ENCODE measurements at regions not wholly inside any gene's neighbourhood (a gene's known extent, or its start where the extent isn't known, plus 50 kb on each side); places are given as distances from the start of the nearest gene placed in this dataset.

DNA sequence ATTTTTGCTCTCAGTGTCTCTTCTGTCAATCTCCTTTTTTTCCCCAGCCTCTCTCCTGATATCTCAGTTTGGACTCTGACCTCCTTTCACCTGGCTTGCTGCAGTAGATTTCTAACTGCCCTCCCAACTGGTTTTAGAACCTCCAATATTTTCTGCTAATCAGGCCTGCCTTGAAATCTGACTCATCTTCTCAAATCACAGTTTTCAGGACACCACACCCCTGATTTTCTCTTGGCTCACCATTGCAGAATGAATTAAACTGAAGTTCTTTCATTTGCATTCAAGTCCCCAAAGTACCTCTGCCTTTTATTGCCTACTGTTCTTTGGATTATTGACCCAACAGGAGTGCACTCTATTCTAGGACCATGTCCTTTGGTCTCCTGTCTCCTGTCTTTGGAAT is 310.4 kb upstream of the TRPC7 start:
- TF ChIP-seq, protein P1, sequence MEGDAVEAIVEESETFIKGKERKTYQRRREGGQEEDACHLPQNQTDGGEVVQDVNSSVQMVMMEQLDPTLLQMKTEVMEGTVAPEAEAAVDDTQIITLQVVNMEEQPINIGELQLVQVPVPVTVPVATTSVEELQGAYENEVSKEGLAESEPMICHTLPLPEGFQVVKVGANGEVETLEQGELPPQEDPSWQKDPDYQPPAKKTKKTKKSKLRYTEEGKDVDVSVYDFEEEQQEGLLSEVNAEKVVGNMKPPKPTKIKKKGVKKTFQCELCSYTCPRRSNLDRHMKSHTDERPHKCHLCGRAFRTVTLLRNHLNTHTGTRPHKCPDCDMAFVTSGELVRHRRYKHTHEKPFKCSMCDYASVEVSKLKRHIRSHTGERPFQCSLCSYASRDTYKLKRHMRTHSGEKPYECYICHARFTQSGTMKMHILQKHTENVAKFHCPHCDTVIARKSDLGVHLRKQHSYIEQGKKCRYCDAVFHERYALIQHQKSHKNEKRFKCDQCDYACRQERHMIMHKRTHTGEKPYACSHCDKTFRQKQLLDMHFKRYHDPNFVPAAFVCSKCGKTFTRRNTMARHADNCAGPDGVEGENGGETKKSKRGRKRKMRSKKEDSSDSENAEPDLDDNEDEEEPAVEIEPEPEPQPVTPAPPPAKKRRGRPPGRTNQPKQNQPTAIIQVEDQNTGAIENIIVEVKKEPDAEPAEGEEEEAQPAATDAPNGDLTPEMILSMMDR (conservative IDR thresholded peaks at IDR 0.05; ENCODE audit: low read depth in 2 of 2), result no peak
- TF ChIP-seq JUNB (IDR thresholded peaks at IDR 0.05; ENCODE audit: unreplicated experiment), result no peak
- TF ChIP-seq EZH2phosphoT487 (IDR thresholded peaks at IDR 0.05; ENCODE audit: unreplicated experiment), result no peak
- TF ChIP-seq CREB1 (CRISPR knock-in tag; IDR thresholded peaks at IDR 0.05; ENCODE audit: low read depth), result no peak
- TF ChIP-seq, protein P2, sequence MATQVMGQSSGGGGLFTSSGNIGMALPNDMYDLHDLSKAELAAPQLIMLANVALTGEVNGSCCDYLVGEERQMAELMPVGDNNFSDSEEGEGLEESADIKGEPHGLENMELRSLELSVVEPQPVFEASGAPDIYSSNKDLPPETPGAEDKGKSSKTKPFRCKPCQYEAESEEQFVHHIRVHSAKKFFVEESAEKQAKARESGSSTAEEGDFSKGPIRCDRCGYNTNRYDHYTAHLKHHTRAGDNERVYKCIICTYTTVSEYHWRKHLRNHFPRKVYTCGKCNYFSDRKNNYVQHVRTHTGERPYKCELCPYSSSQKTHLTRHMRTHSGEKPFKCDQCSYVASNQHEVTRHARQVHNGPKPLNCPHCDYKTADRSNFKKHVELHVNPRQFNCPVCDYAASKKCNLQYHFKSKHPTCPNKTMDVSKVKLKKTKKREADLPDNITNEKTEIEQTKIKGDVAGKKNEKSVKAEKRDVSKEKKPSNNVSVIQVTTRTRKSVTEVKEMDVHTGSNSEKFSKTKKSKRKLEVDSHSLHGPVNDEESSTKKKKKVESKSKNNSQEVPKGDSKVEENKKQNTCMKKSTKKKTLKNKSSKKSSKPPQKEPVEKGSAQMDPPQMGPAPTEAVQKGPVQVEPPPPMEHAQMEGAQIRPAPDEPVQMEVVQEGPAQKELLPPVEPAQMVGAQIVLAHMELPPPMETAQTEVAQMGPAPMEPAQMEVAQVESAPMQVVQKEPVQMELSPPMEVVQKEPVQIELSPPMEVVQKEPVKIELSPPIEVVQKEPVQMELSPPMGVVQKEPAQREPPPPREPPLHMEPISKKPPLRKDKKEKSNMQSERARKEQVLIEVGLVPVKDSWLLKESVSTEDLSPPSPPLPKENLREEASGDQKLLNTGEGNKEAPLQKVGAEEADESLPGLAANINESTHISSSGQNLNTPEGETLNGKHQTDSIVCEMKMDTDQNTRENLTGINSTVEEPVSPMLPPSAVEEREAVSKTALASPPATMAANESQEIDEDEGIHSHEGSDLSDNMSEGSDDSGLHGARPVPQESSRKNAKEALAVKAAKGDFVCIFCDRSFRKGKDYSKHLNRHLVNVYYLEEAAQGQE (IDR thresholded peaks at IDR 0.05; ENCODE audit: unreplicated experiment), result no peak

Measured in GM23338 (cell line).